HCT116 (cell line): ENCODE measurements at regions not wholly inside any gene's neighbourhood (a gene's known extent, or its start where the extent isn't known, plus 50 kb on each side); places are given as distances from the start of the nearest gene placed in this dataset.

Experiments used
- ELF1 ChIP-seq: IDR thresholded peaks from 2 replicates; pipeline ENCODE4 v1.6.1; 2012; ENCODE audit warnings: low read depth, borderline replicate concordance
- EZH2 ChIP-seq: fragments of 200-600 bp; sonication (generic); IDR thresholded peaks from 2 replicates; pipeline ENCODE4 v1.6.1; 2017; ENCODE audit warnings: antibody characterized with exemption, mixed run types
- EZH2phosphoT487 ChIP-seq: fragments of 200-600 bp; IDR thresholded peaks from 2 replicates; pipeline ENCODE4 v1.6.1; 2018; ENCODE audit warnings: antibody characterized with exemption, borderline replicate concordance
- POLR2A ChIP-seq: IDR thresholded peaks from 2 replicates; pipeline ENCODE4 v1.7.0; 2011; ENCODE audit warnings: borderline replicate concordance; ENCODE audit not compliant: insufficient read depth, insufficient read length; ENCODE audit errors: extremely low read depth
- YY1 ChIP-seq: IDR thresholded peaks from 2 replicates; pipeline ENCODE4 v1.6.1; 2011; ENCODE audit warnings: low read length, low read depth, moderate library complexity, mild to moderate bottlenecking; ENCODE audit not compliant: insufficient replicate concordance; ENCODE audit errors: extremely low read depth
- ZNF274 ChIP-seq: fragments of 200-500 bp; sonication (Bioruptor generic); IDR thresholded peaks from 2 replicates; pipeline ENCODE4 v1.6.1; 2014; ENCODE audit warnings: mild to moderate bottlenecking, low read depth, low read length, inconsistent platforms
- TF ChIP-seq, protein P1 (sequence below), 3 experiments: fragments of 200-600 bp in 1 of 3; sonication (generic) in 1 of 3; IDR thresholded peaks in 2 of 3; conservative IDR thresholded peaks in 1 of 3; 2 replicates each; pipeline ENCODE4 v1.5.1; 2012 to 2017; ENCODE audit warnings: low read depth in 2 of 3, low read length in 2 of 3, antibody characterized with exemption in 1 of 3, borderline replicate concordance in 1 of 3, control low read depth in 1 of 3, mild to moderate bottlenecking in 1 of 3, mixed read lengths in 1 of 3, mixed run types in 1 of 3, moderate library complexity in 1 of 3; ENCODE audit not compliant: insufficient read depth in 1 of 3
- TF ChIP-seq, protein P2 (sequence below): IDR thresholded peaks from 2 replicates; pipeline ENCODE4 v1.6.1; 2012

DNA sequence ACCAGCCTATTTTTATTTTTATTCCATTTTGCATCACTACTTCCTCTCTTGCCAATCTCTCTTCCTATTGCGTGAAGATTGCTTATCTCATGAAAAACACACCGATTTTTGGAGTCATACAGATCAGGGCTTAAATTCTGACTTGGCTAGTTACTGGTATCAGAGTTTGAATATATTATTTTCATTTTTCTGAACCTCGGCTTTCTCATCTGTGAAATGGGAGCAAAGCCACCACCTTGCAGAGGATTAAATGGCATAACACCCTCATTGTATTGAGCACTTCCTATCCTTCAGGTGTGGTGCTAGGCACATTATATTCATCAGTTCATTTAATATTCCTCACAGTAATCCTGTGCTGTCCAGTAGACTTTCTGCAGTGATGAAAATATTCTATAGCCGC is 208.8 kb downstream of the HAPSTR1 start:
- TF ChIP-seq, protein P1, sequence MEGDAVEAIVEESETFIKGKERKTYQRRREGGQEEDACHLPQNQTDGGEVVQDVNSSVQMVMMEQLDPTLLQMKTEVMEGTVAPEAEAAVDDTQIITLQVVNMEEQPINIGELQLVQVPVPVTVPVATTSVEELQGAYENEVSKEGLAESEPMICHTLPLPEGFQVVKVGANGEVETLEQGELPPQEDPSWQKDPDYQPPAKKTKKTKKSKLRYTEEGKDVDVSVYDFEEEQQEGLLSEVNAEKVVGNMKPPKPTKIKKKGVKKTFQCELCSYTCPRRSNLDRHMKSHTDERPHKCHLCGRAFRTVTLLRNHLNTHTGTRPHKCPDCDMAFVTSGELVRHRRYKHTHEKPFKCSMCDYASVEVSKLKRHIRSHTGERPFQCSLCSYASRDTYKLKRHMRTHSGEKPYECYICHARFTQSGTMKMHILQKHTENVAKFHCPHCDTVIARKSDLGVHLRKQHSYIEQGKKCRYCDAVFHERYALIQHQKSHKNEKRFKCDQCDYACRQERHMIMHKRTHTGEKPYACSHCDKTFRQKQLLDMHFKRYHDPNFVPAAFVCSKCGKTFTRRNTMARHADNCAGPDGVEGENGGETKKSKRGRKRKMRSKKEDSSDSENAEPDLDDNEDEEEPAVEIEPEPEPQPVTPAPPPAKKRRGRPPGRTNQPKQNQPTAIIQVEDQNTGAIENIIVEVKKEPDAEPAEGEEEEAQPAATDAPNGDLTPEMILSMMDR (IDR thresholded peaks at IDR 0.05 in 2 of 3, conservative IDR thresholded peaks at IDR 0.05 in 1 of 3; ENCODE audit: borderline replicate concordance in 1 of 3, insufficient read depth in 1 of 3, low read depth in 2 of 3, low read length in 2 of 3): no peak
- TF ChIP-seq POLR2A (no peak), EZH2phosphoT487 (no peak), EZH2 (no peak), YY1 (no peak), ELF1 (no peak), ZNF274 (no peak)
- TF ChIP-seq, protein P2, sequence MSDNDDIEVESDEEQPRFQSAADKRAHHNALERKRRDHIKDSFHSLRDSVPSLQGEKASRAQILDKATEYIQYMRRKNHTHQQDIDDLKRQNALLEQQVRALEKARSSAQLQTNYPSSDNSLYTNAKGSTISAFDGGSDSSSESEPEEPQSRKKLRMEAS: no peak
